WERI-Rb-1 (cell line): ENCODE measurements at regions not wholly inside any gene's neighbourhood (a gene's known extent, or its start where the extent isn't known, plus 50 kb on each side); places are given as distances from the start of the nearest gene placed in this dataset.
A peak's percentile ranks its signal among the peaks of the same experiment; 100 is the strongest.

Experiments
- DNase-seq: peaks from one replicate; pipeline ENCODE4 v3.0.0-alpha.2; 2020
- H3K27ac ChIP-seq: fragments of 250-450 bp; sonication (Bioruptor Pico); 2 replicates; pipeline ENCODE4 v1.5.1; 2020; ENCODE audit warnings: mild to moderate bottlenecking, moderate library complexity
- H3K27me3 ChIP-seq: fragments of 250-450 bp; sonication (Bioruptor Pico); 2 replicates; pipeline ENCODE4 v1.5.1; 2021; ENCODE audit warnings: mild to moderate bottlenecking, low read depth, moderate library complexity; ENCODE audit not compliant: insufficient read depth, severe bottlenecking
- H3K36me3 ChIP-seq: fragments of 250-450 bp; sonication (Bioruptor Pico); 2 replicates; pipeline ENCODE4 v1.5.1; 2020; ENCODE audit warnings: mild to moderate bottlenecking, moderate library complexity
- H3K4me3 ChIP-seq: 2 replicates; pipeline ENCODE4 v1.5.1; 2011; ENCODE audit warnings: low read depth, mild to moderate bottlenecking, control low read depth, low read length
- H3K9me3 ChIP-seq: fragments of 250-450 bp; sonication (Bioruptor Pico); 2 replicates; pipeline ENCODE4 v1.5.1; 2021; ENCODE audit warnings: mild to moderate bottlenecking, moderate library complexity; ENCODE audit not compliant: severe bottlenecking
- CTCF ChIP-seq: IDR thresholded peaks from 2 replicates; pipeline ENCODE4 v1.5.1; 2011; ENCODE audit warnings: low read depth, mild to moderate bottlenecking, control low read depth, inconsistent platforms, low read length

- H3K27ac ChIP-seq: no peak overlapping the region
- no peak overlapping the region for H3K4me3 ChIP-seq
- H3K9me3 ChIP-seq: no peaks in the 10 kb centered on the region
- H3K36me3 ChIP-seq: no peaks in the 10 kb centered on the region
- no peak for DNase-seq
- peaks cover 30% of the 10 kb centered on the region for H3K27me3 ChIP-seq
- TF ChIP-seq CTCF: no peak
Measured at GRCh38 chr11:135036488-135037297, 624.7 kb upstream of the B3GAT1 start.

GRCh38 chr11:135035282-135035681, 623.2 kb upstream of the B3GAT1 start:
- no peak for DNase-seq
- no peak for TF ChIP-seq CTCF
- Histone ChIP-seq H3K4me3 (no peak overlapping the region), H3K9me3 (no peaks in the 10 kb centered on the region), H3K36me3 (no peaks in the 10 kb centered on the region), H3K27me3 (peaks cover 30% of the 10 kb centered on the region), H3K27ac (no peak overlapping the region)

GRCh38 chr11:135033540-135033939, 621.5 kb upstream of the B3GAT1 start:
- DNase-seq: peak; percentile 66
- no peak overlapping the region for H3K4me3 ChIP-seq
- H3K9me3 ChIP-seq: no peaks in the 10 kb centered on the region
- H3K27ac ChIP-seq: no peak overlapping the region
- peaks cover 20% of the 10 kb centered on the region for H3K27me3 ChIP-seq
- no peaks in the 10 kb centered on the region for H3K36me3 ChIP-seq
- peak; percentile 78 for TF ChIP-seq CTCF

- Histone ChIP-seq H3K36me3 (no peaks in the 10 kb centered on the region), H3K27ac (no peak overlapping the region), H3K9me3 (no peaks in the 10 kb centered on the region), H3K27me3 (peaks cover 8% of the 10 kb centered on the region), H3K4me3 (no peak overlapping the region)
- no peak for DNase-seq
- TF ChIP-seq CTCF: no peak
Measured at GRCh38 chr11:135031205-135031989, 619.4 kb upstream of the B3GAT1 start.

GRCh38 chr11:135027461-135027860, 615.4 kb upstream of the B3GAT1 start:
- Histone ChIP-seq H3K27me3 (peaks cover 5% of the 10 kb centered on the region), H3K4me3 (no peak overlapping the region), H3K36me3 (no peaks in the 10 kb centered on the region), H3K27ac (no peak overlapping the region), H3K9me3 (no peaks in the 10 kb centered on the region)
- no peak for TF ChIP-seq CTCF
- DNase-seq: no peak
